ENCODE measurements at regions not wholly inside any gene's neighbourhood (a gene's known extent, or its start where the extent isn't known, plus 50 kb on each side); places are given as distances from the start of the nearest gene placed in this dataset.

DNA sequence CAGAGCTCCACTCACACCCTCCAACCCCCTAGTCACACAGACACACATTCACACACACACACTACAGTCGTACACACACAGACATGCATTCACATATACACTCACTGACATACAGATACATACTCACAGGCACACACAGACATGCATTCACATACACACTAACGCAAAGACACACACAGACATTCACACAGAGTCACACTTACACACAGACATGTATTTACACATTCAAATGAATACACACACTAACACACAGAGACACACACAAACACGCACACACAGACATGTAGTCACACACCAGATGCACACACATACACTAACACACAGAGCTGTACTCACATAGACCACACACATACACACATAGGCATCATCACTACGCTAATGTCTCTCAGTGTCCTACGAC, 58.0 kb upstream of the MYL10 start:
- no peak for ATAC-seq (ENCODE audit: low FRiP score in 2 of 2)

DNA sequence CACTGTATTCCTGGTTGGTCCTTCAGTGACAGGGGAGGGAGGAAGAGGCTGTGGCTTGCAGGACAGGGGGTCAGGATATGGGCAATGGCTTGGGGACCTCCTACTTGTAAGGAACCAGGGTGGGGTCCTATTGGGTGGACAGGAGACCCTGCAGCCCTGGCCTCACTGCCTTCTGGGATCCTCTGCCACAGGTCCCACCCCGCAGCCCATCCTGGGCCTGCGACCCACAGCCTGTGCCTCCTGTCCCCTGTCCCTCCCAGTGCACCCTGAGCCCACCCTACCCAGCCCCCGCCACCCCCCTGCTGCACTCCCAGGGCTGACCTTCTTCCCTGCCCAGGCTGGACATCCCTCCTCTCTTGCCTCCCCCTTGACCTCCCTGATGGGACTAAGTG, 58.7 kb upstream of the MYL10 start:
- TF ChIP-seq POLR2AphosphoS5 (IDR thresholded peaks at IDR 0.05): no peak
- TF ChIP-seq EP300 (IDR thresholded peaks at IDR 0.05): no peak
- TF ChIP-seq, protein P1, sequence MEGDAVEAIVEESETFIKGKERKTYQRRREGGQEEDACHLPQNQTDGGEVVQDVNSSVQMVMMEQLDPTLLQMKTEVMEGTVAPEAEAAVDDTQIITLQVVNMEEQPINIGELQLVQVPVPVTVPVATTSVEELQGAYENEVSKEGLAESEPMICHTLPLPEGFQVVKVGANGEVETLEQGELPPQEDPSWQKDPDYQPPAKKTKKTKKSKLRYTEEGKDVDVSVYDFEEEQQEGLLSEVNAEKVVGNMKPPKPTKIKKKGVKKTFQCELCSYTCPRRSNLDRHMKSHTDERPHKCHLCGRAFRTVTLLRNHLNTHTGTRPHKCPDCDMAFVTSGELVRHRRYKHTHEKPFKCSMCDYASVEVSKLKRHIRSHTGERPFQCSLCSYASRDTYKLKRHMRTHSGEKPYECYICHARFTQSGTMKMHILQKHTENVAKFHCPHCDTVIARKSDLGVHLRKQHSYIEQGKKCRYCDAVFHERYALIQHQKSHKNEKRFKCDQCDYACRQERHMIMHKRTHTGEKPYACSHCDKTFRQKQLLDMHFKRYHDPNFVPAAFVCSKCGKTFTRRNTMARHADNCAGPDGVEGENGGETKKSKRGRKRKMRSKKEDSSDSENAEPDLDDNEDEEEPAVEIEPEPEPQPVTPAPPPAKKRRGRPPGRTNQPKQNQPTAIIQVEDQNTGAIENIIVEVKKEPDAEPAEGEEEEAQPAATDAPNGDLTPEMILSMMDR (IDR thresholded peaks at IDR 0.05): no peak
- no peak for TF ChIP-seq POLR2A (IDR thresholded peaks at IDR 0.05)
- Histone ChIP-seq H3K4me1 (peaks cover 7 to 13% (median 9%) of the 10 kb centered on the region in 4 donors), H3K27ac (peak overlapping the region in 1 of 4 donors; percentile 2), H3K4me3 (peak overlapping the region in 1 of 4 donors; percentile 29), H3K27me3 (no peaks in the 10 kb centered on the region), H3K9me3 (no peaks in the 10 kb centered on the region), H3K36me3 (no peaks in the 10 kb centered on the region)
- ATAC-seq (ENCODE audit: low FRiP score in 2 of 2): peak in 1 of 2 donors; percentile 10
- no peak for DNase-seq
- WGBS, 2 donors: 78% methylated on average over 3 of the region's 3 CpGs; no CpG with 5 or more reads in 1 of the 2 donors

More for the DNA sequence above, 58.0 kb upstream of the MYL10 start:
- TF ChIP-seq, protein P1 (IDR thresholded peaks at IDR 0.05): no peak
- TF ChIP-seq POLR2AphosphoS5 (IDR thresholded peaks at IDR 0.05) (no peak), EP300 (IDR thresholded peaks at IDR 0.05) (no peak), POLR2A (IDR thresholded peaks at IDR 0.05) (no peak)
- DNase-seq: no peak
- 68 to 100% methylated on average over 3 to 5 of the region's 5 CpGs for WGBS, 2 donors
- Histone ChIP-seq H3K4me1 (peaks cover 7 to 12% (median 9%) of the 10 kb centered on the region in 4 donors), H3K36me3 (no peaks in the 10 kb centered on the region), H3K27ac (no peak overlapping the region), H3K9me3 (no peaks in the 10 kb centered on the region), H3K27me3 (no peaks in the 10 kb centered on the region), H3K4me3 (no peak overlapping the region)

DNA sequence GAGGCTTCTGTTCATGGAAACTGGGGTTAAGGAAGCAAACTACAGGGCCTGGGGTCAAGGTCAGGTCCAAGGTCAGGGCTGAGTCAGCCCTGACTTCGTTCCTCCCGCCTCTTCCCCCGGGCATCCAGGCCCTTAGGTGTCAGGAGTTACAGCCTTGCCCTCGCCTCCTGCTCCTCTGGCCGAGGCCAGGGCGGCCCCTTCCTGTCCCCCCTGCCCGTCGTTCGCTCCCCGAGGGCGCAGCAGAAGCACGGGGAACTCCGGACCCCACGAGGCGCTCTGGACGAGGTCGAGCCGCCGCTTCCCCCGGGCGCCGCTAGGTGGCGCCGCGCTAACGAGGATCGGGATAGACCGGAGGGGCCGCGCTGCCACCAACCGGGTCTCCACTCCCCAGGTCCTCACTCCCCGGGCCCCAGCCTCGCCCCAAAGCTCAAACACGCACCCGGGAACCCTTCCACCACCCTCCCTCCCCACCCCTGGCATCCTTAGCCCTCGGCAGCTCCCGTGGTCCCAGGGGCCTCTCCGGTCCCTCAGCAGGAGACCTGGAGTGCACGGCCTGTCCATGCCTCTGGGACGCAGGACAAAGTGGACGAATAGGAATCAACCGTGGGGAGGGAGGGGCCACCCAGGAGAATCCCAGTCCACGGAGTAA, 59.2 kb upstream of the MYL10 start:
- TF ChIP-seq, protein P1 (IDR thresholded peaks at IDR 0.05): peak; percentile 96 to 98 (median 96)
- TF ChIP-seq POLR2AphosphoS5 (IDR thresholded peaks at IDR 0.05) (no peak), EP300 (IDR thresholded peaks at IDR 0.05) (no peak), POLR2A (IDR thresholded peaks at IDR 0.05) (no peak)
- ATAC-seq (ENCODE audit: low FRiP score in 2 of 2) (peak; percentile 83 to 93), DNase-seq (peak; percentile 80 to 98)
- Histone ChIP-seq H3K4me1 (peaks cover 7 to 13% (median 9%) of the 10 kb centered on the region in 4 donors), H3K36me3 (no peaks in the 10 kb centered on the region), H3K27me3 (no peaks in the 10 kb centered on the region), H3K4me3 (peak overlapping the region in 2 of 4 donors; percentile 22 to 29), H3K27ac (peak overlapping the region in 1 of 4 donors; percentile 2), H3K9me3 (no peaks in the 10 kb centered on the region)
- 3 to 4% methylated on average over 29 to 34 of the region's 43 CpGs for WGBS, 2 donors

DNA sequence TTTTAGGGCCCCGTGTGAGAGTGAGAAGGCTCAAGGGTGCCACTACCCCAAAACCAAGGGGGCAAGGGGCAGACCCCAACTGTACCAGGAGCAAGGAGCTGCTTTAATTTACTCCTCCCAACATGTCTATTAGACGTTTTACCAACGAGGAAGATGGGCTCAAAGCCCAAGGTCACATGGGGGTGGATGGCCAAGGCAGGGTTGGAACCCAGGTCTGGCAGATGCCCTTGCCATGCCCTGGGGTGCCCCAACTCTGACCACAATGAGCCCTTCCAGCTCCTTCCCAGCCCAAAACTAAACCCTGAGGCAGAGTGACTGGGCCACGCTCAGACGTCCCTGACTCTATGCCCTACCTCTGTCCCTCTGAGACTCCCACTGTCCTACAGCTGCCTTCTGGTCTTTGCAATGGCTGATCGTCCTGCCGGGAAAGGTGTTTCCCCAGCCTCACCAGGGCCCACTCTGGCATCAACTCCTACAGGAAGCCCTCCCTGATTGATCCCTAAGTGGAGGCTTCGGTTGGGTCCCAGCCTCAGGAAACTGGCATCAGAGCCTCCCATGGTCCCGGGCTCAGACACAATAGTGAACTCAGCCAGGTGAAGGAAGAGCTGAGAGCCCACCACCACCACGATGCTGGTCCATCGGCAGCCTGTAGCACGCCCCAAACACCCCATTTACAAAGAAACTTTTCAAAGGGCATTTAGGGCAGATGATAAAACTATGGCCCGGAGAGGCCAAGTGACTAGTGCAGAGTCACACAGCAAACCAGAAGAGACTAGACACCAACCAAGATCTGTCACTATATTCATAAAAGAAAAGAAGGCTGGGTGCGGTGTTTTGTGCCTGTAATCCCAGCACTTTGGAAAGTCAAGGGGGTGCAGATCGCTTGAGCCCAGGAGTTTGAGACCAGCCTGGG, 60.2 kb upstream of the MYL10 start:
- Histone ChIP-seq H3K36me3 (no peaks in the 10 kb centered on the region), H3K9me3 (no peaks in the 10 kb centered on the region), H3K4me3 (no peak overlapping the region), H3K27me3 (no peaks in the 10 kb centered on the region), H3K27ac (no peak overlapping the region), H3K4me1 (peaks cover 7 to 13% (median 9%) of the 10 kb centered on the region in 4 donors)
- WGBS, 2 donors: 66 to 79% methylated on average over 11 to 15 of the region's 15 CpGs
- DNase-seq (no peak), ATAC-seq (ENCODE audit: low FRiP score in 2 of 2) (no peak)
- TF ChIP-seq EP300 (IDR thresholded peaks at IDR 0.05): no peak
- TF ChIP-seq, protein P1 (IDR thresholded peaks at IDR 0.05): no peak
- TF ChIP-seq POLR2A (IDR thresholded peaks at IDR 0.05): no peak
- TF ChIP-seq POLR2AphosphoS5 (IDR thresholded peaks at IDR 0.05): no peak
